ENCODE measurements at regions not wholly inside any gene's neighbourhood (a gene's known extent, or its start where the extent isn't known, plus 50 kb on each side); places are given as distances from the start of the nearest gene placed in this dataset.
"Not testable (repeated sequence)": the region's sequence is repeated elsewhere in the genome, so short reads cannot be mapped to it uniquely, and the experiment has no call there.

DNA sequence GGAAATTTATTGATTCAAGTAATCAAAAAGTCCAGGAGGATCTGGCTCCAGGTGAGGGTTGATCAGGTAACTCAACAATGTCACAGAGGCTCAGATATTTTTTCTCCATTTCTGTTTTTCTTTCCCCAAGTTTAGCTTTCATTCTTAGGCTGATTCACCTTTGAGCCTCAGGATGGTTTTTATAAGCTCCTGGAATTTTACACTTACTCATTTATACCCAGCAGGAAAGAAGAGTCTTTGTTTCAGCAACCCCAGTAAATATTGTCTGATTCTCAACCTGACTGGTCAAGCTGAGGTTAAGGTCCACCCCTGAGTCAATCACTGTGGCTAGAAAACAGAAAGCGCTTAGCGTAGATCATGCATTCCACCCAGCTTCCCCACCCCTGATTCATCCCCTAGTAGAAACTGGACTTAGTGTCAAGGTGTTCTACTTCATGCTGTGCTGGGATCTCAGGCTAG lies 500.6 kb downstream of the KIF4B start:
- no peak for DNase-seq

GRCh38 chr5:155522540-155522939 lies 509.0 kb downstream of the KIF4B start:
- no peak for DNase-seq

- DNase-seq, result no peak
Measured at GRCh38 chr5:155529362-155529761, 515.8 kb downstream of the KIF4B start.

DNA sequence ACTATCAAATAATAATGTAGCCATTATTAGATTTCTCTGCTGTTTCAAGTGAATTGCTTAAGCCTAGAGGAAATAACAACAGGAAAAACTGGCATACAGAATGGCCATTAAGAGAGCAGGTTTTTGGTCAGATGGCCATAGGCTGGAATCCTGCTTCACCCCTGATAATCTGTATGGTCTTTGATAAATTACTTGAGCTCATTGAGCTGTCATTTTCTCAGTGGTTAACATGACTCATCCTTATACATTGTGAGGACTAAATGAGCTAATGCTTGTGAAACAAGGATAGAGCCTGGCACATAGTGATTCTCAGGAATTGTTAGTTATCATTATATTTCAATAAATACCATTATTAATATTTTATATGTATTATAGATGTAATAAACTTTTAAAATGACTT lies 516.5 kb downstream of the KIF4B start:
- DNase-seq, result no peak

DNA sequence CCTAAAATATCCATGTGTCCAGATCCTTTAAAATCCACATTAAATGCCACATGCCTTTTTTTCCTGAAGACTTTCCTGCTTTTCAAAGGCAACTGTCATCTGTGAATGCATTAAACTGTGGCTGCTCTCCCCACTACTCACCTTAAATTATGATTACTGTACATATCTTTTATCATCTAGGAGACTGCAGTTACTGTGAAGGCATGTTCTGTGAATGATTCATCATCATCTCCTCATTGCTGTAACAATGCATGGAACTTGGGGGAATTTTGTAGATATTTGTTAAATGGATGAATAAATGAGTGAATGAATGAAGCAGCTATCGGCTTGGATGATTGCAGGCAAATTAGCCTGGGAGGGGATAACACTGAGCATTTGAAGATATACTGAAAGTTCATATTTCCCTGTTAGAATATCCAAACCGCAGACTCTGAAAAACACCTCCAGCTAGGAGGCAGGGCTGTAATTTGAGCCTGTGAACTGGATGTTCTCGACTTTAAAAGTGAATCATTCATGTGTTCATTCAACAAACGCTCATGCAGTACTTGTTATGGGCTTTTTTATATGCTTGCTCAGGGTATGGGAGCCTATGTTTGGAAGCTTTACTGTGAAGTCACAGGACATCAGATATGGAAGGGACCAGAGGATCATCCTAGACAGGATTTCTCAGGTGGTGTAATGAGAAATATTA lies 519.2 kb downstream of the KIF4B start:
- no peak for DNase-seq

- DNase-seq, result no peak
Measured at GRCh38 chr5:155540000-155540595, 526.5 kb downstream of the KIF4B start.

- no peak for DNase-seq
Measured at GRCh38 chr5:155546075-155546474, 532.5 kb downstream of the KIF4B start.

DNA sequence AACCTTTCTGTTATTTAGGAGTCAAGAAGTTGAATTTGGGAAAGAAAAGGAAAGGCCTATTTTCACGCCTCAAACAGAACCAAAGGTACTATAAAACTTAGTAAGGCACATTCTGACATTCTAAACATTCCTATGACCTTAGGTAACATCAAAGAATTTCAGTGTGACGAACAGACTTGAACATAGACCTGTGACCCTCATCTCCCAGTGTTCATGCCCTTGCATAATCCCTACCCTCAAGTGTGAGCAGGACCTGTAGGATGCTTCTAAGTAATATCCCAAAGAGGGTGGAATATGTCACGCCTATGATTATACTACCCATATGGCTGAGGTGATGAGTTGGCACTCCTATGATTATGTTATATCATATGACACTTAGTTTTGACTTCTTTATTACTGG lies 540.9 kb downstream of the KIF4B start:
- no peak for DNase-seq

GRCh38 chr5:155556222-155556621 lies 542.7 kb downstream of the KIF4B start:
- DNase-seq, result no peak

DNA sequence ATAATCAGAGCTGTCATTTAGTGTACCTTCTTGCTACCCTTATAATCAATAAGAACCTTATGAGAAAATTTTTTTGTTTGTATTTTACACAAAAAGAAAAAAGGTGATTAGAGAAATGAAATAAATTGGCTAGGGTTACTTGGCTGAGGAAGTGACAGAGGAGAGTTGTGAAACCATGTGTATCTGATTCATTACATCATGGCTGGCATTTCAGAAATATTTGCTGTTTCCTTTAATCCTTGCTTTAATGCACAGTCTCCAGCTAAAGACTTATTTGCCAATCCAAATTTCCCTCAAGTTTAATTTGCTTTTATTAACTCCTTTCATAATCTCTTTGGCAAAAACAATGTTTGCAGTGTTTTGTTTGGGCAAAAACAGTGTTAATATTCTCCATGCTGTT lies 543.1 kb downstream of the KIF4B start:
- DNase-seq, result no peak

DNA sequence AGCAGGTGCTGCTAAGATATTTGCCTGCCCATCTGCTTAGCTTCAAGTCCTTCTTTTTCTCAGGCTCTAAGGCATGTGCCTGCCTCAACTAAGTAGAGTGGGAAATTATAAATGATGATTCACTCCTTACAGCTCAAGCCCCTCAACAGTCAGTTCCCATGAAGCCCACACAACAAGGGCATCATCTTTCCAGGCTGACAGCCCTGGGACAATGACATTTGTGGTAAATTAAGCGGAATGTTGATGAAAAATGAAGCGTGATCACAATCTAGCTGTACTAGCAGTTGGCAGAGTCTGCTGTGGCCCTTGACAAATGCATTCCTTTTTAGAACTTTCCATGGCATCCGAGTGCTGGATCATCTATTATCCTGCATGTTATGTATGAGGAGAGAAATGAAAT lies 548.6 kb downstream of the KIF4B start:
- DNase-seq, result no peak

- DNase-seq, result no peak
Measured at GRCh38 chr5:155564541-155564940, 551.0 kb downstream of the KIF4B start.

GRCh38 chr5:155575861-155576260 lies 562.3 kb downstream of the KIF4B start:
- no peak for DNase-seq

- DNase-seq, result not testable (repeated sequence)
Measured at GRCh38 chr5:155586808-155587207, 573.3 kb downstream of the KIF4B start.

DNA sequence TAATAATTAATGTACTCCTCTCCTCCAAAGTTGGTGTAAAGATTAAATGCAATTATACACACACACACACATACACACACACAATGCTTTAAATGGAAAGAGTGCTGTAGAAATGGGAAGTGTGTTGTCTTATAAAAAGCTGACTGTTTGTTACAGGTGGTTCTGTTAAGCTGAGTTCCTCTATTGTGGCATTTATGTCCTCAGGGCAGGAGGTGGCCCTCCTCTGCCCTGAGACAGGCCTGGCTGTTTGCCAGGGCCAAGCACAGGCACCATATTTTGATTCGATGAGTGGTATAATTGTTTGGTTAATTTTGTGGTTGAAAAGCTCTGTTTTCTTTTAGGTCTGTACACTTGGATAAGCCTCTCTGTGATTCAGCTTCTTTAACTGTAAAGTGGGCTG lies 573.9 kb downstream of the KIF4B start:
- DNase-seq, result no peak

GRCh38 chr5:155591273-155591672 lies 577.7 kb downstream of the KIF4B start:
- no peak for DNase-seq

- DNase-seq, result no peak
Measured at GRCh38 chr5:155594270-155594669, 580.7 kb downstream of the KIF4B start.

DNA sequence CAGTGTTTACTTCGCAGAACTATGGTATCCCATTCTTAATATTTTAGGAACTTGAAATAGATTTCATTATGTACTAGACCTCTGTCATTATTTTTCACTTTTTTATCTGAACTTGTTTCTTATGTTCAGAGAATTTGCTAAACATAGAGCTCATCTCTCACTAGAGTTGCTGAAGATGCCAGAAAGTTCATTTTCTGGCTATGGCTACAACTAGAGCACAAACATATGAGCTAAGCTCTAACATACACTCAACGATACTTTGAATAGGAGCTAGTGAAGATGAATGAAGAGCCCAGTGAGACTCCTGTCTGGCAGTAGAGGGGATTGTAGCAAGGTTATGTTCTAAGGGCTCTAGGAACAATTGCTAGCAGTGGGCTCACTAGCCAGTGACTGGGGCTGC lies 582.2 kb downstream of the KIF4B start:
- DNase-seq, result no peak

DNA sequence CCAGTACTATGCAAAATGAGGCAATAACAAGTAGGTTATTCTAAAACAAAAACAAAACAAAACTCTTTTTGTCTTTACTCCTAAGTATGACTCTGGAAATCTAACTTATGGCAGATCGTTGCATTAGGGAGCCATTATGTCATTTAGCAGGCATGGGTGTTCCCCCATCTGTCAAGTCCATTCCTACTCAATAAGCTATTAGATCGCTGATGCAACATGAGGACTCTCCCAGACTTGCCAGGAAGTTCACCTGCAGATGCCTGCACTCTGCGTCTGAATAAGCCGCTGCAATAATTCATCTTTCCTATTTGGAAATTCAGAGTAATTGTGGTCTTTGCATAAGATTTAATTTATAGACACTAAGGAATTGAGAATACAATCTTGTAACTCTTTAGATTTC lies 585.0 kb downstream of the KIF4B start:
- DNase-seq, result no peak

- no peak for DNase-seq
Measured at GRCh38 chr5:155605920-155606319, 592.4 kb downstream of the KIF4B start.

GRCh38 chr5:155616779-155617392 lies 603.3 kb downstream of the KIF4B start:
- DNase-seq, result peak; percentile 14

- no peak for DNase-seq
Measured at GRCh38 chr5:155619688-155620087, 606.1 kb downstream of the KIF4B start.

GRCh38 chr5:155620821-155621410 lies 607.4 kb downstream of the KIF4B start:
- no peak for DNase-seq

DNA sequence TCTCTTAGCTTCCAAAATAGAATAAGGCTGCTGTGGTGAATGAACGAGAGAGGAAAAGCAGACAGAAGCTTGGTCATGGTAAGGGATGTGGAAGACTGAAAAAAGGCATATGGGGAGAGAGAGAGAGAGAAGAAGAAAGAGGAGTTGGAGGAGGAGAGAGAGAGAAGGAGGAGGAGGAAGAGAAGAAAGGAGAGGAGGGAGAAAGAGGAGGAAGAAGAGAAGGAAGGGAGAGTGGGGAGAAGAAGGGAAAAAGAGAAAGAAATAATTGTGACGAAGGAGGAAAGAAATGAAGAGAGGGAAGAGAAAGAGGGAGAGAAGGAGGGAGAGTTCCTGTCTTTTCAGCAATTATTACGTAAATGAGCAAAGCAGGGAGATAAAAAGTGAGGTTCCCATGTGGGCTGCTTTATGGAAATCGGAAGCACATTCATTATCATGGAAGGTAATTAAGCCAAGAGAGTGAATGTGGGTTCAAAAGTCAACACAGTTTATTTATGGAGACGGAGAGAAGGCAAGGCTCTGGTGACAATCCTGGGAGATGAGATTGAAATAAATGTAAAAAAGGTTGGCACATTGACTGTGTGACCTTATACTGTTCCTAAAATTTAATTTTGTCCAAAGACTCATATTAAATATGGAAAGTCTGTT lies 611.2 kb downstream of the KIF4B start:
- no peak for DNase-seq
